ENCODE measurements at regions not wholly inside any gene's neighbourhood (a gene's known extent, or its start where the extent isn't known, plus 50 kb on each side); places are given as distances from the start of the nearest gene placed in this dataset.

DNA sequence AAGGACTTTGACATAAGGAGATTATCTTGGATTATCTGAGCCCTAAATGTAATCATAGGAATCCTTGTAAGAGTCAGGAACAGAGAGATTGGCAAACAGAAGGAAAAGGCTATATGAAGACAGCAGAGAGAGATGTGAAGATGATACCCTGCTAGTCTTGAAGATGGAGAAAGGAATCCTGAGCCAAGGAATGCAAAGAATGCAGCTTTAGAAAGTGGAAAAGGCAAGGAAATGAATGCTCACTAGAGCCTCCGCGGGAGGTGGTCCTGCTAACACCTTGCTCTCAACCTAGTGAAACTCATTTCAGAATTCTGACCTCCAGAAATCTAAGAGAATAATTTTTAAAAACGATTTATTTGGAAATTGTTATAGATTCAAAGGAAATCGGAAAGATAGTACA is 117.1 kb downstream of the TBXT start:
- no peak for DNase-seq (ENCODE audit: low read depth in 1 of 2, low spot score in 1 of 2)

DNA sequence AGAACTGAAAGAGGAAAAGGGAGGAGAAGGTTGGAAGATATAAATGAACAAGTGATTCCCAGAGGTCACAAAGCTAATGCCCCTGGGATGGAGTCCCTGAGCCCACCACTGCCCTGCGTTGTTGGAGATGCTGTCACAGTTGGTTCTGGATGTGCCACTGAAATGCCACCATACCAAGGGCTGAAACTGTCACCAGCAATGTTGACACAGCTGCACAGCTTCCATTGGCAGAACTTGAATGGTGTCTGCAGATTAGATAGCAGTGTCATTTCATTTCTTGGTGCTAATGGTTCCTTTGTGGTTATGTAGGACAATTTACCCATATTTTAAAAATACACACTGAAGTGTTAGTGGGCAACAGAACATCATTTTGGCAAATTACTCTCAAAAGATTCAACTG is 120.7 kb downstream of the TBXT start:
- no peak for DNase-seq (ENCODE audit: low read depth in 1 of 2, low spot score in 1 of 2)

DNA sequence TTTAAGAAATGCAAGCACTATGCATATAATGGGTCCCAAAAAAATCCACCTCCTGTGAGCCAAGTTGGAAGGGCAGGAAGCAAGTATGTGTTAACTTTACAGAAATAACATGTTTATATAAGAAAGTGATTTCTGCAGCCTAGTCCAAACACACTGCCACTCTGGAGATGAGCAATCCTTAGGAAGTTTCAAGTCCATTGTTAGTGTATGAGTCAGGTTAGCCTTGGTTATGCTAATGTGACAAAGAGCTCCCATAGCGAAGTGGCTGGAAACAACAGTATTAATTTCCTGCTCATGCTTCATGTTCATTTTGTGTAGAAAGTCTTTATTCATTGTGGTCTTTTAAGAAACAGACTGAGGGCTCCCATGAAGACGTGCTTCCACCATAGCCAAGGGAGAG is 121.4 kb downstream of the TBXT start:
- no peak for DNase-seq (ENCODE audit: low read depth in 1 of 2, low spot score in 1 of 2)

DNA sequence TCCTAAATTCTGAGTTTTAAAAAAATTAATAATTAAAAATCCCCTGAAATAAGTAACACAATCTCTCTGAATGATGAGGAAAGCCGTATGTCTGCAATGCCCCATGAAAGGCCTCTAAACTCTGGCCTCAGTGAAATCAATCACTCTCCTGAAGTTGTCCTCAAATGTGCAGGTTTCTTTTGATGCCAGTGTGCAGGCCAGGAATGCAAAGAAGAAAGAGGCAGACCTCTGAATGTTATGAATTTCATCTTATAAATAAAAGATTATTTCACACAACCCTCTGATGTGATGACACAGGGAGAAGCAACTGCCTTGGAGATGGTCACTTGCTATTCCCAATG is 121.8 kb downstream of the TBXT start:
- no peak for DNase-seq (ENCODE audit: low read depth in 1 of 2, low spot score in 1 of 2)

DNA sequence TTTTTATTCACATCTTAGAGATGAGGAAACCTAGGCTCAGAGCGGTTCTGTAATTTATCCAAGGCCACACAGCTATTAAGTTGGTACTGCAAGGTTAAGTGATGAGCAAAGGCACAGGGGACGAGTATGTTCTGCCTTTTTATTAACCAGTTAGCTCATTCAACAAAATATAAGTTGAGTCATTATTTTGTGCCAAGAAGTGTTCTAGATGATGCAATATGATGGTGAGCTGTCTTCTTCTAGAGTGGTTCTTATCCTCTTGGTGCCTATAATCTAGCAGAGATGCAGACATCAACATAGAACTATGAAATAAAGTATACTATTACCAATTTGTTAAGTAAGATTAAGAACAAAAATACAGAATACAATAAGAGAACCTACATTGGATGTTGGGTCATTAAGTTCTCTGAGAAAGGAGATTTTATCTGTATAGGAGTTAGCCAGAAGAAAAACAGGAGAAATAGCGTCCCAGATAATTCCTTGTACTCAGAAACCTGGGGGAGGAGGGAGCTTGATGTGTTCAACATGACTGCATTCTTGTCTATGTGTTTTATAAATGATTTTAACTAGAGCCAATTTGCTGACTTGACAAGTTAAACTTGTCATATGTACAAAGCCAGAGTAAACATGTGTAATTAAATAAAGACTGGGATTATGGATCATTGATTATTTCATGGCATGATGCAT is 122.3 kb downstream of the TBXT start:
- no peak for DNase-seq (ENCODE audit: low read depth in 1 of 2, low spot score in 1 of 2)

DNA sequence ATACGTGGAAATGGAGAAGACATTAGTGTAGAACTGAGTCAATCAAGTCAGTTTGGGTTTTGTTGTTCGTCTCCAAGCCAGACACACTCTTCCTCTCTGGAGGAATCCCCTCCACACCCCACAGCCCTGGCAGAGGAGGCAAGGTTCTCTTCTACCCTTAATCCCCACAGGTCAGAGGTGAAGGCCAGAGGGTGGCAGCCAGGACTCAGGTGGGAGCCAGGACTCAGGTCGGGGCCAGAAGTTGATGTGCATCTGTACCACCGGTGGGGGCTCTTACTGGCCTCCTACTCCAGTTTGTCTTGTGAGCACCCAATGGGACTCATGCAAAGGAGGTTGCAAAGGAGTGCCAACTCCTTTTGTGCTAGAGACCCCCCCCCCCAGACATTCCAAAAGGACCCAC is 126.4 kb downstream of the TBXT start:
- no peak for DNase-seq (ENCODE audit: low read depth in 1 of 2, low spot score in 1 of 2)

DNA sequence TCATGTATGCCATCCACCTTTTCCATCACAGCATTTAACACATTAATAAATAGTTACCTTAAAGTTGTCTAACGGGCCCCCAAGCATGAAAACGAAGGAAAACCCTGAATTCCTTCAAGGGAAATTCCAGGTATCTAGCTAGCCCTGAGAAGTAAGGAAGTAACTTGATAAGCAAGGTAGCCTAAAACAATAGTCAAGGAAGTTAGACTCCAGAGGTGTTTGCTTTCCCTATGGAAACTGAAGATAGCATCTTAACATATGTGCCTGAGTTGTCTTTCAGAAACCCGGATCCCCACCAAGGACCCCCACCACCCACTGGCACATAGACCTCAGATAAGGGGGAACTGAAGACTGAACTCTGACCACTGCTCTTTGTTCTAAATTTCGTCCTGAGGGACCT is 127.4 kb downstream of the TBXT start:
- no peak for DNase-seq (ENCODE audit: low read depth in 1 of 2, low spot score in 1 of 2)

DNA sequence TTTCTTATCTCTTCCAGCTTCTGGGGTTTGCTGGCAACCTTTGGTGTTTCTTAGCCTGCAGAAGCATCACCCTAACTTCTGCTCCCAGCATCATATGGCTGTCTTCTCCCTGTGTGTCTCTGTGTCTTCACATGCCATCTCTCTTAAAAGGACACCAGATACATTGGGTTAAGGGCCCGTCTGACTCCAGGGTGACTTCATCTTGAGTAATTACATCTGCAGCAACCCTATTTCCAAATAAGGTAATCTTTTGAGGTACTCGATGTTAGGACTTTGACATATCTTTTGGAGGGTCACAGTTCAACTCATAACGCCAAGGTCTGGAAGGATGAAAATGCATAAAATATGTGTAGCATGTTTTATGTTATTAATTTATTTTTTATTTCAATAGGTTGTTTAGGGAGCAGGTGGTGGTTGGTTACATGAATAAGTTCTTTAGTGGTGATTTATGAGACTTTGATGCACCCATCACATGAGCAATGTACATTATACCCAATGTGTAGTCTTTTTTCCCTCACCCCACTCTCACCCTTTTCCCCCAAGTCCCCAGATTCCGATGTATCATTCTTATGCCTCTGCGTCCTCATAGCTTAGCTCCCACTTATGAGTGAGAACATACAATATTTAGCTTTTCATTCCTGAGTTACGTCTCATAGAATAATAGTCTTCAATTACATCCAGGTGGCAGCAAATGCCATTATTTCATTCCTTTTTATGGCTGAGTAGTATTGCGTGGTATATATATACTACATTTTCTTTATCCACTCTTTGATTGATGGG is 131.1 kb downstream of the TBXT start:
- DNase-seq (ENCODE audit: low read depth in 1 of 2, low spot score in 1 of 2), result no peak

DNA sequence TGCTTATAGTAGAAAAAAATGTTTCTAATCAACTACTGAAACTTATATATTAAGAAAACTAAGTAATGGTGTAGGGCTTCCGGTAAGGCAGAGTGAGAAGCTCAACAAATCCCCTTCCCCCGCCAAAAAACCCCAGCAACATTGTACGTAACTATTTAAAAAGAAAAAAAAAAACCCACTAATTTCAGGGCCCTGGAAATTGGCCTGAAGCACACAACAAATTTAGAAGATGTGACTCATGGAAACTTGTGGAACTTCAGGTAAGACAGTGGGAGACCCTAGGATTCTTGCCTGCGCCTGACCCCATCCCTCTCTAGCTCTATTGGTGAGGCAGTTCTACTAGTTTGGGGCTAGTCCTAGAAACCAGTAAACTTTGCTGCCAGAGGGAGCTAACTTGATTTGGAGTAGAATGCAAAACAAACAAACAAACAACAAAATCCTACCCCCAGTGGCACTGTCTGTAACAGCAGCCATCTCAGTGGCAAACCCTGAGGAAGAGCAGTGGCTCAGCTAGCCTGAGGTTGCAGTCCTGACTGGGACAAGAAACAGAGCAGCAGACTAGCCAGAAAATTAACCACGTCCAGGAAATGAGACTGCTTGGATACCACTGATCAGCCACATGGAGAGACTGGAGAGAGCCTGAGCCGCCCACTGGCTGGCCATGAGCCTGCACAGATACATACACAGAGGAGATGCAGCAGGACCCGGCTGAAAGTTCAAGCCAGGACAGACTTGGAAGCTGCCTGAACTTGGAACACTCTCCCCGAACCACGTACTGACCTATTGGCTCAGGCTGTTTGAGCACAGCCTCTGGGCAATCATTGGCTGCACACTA is 135.1 kb downstream of the TBXT start:
- no peak for DNase-seq (ENCODE audit: low read depth in 1 of 2, low spot score in 1 of 2)

DNA sequence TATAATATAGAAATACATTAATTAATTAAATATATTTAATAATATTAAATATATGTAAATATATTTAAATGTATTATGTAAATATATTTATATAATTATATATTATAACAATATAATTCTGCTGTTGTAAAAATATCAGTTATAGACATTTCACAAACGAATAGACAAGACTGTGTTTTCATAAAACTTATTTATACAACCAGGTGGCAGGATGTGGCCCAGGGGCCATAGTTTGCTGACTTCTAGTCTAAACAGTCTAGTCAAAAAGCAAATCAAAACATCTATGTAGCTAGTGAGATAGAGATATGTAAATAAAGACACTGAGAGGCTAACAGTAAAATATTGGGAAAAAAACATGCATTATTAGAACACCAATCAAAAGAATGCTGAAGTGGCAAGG is 136.4 kb downstream of the TBXT start:
- no peak for DNase-seq (ENCODE audit: low read depth in 1 of 2, low spot score in 1 of 2)

DNA sequence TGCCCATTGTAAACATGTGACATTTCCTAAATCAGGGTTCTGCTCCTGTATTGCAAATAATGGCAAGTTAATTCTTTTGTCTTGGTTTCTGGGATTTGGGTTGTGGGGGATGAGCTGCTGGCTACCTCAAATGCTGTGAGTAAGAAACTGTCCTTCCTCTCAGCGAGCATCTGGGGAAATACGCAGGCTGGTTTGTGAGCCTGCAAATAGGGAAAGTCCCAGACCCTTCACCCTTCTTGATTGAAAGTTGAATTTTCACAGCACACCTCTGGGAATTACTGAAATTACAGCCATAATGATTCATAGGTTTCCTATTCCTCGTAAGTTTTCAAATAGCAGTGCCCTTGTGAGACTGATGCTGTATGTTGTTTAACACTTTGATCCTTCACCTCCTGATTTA is 138.1 kb downstream of the TBXT start:
- DNase-seq (ENCODE audit: low read depth in 1 of 2, low spot score in 1 of 2), result no peak

DNA sequence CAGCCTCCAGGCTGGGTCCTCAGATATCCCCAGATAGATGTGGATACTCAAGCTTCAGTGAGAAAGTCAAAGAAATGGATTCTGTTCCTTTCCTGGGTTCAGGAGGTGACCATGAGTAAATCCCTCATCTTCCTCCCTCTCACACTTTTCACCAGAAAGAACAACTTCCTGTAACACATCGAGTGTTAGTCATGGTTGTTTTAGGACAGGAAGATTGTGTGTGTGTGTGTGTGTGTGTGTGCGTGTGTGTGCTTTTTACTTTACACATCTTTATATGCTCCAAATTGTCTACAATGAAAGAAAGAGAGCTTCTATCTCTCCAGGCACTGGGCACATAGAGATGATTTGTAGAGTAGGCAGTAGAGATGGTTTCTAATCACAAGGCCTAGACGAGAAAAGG is 139.9 kb downstream of the TBXT start:
- no peak for DNase-seq (ENCODE audit: low read depth in 1 of 2, low spot score in 1 of 2)

DNA sequence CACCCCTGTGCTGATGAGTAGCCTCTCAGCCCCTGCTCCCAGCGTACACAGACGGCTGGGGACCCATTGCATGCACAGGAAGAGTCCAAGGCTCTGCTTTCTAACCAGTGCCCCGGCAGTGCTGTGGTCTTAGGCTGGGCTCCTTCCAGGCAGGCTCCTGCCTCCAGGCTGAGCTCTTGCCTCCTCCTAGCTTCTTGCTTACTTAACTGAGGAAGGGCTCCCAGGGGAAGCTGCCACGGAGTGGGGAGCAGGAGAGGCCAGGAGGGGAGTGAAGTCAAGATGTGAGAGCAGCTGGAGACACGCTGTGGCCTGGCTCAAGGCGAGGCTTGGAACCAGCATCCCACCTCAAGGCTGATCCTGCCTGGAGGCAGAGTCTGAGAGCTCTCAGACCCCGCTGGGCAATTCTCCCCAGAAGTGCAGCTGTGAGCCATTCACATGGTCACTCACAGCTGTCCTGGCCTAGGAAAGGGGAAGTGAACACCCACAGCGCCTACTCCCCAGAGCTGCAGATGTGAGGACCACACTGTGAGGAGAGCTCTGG is 141.0 kb downstream of the TBXT start:
- no peak for DNase-seq (ENCODE audit: low read depth in 1 of 2, low spot score in 1 of 2)

DNA sequence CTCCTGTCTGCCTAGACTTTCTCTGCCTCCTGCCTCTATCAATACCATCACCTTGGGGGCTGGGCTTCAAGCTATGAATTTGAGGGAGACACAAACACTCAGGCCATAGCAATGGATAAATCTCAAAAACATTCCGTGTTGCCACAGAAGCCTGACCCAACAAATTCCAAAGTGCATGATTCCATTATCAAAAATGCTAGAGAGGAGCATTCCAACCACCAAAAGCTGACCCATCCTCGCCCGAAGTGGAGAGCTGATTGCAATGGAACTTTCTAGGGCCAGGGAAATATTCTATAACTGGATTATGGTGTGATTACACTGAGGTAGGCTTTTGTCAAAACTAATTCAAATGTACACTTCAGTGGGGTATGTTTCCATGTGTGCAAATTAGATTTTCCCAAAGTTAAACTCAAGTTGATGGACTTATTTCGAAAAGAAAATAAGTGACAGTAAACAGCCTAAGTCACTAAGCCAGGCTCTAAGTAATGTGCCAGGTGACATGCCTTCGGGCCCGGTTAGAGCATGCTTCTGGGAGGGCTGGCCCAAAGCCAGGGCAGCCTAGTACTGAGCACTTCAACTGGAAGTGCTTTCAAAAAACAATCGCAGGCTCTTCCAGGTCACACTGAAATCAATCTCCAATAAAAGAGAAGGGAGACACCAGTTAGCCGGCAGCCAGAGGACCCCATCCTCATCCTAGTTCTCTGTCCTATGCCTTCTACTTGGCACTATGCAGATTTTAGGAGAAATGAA is 142.3 kb downstream of the TBXT start:
- DNase-seq (ENCODE audit: low read depth in 1 of 2, low spot score in 1 of 2), result no peak

DNA sequence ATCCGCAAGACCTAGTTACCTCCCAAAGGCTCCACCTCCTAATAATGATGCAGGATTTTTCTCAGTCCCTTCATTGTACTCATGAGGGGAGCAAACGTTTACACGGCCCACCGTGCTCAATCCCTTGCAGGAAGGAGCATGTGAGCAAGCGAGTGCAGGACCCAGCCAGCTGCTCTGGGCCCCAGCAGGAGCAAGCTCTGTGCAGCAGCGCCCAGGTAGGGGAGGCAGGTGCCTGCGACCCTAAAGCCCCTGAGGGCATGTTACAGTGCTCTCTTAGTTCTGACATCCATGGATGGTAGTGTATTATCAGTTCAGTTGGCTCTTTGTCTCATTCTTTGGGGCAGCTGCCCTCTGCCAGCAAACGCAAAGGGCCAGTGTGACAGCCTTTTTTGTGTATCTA is 143.4 kb downstream of the TBXT start:
- no peak for DNase-seq (ENCODE audit: low read depth in 1 of 2, low spot score in 1 of 2)

DNA sequence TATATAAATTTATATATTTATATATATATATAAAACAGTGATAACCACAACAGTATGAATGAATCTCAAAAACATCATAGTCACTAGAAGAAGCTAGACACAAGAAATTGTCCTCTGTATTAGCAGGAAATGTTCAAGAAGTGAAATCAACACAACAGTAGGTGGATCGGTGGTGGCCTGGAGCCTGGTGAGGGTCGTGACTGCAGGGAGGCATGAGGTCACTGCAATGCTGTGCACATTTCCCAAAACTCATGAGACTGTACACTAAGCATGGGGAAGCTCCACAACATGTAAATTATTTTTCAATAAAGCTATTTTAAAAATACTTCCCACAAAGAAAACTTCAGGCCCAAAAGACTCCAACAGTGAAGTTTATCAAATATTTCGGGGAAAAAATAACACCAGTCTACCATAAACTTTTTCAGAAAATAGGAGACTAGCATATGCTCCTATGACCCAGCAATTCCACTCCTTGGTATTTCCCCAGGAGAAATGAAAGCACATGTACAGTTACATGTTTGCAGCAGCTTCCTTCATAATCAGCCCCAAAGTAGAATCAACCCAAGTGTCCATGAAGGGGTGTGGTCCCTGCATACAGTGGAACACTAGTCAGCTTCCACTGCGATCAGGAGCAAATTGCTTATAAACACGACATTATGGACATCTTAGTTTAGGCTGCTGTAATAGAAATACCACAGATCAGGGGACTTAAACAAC is 144.2 kb downstream of the TBXT start:
- DNase-seq (ENCODE audit: low read depth in 1 of 2, low spot score in 1 of 2), result no peak

DNA sequence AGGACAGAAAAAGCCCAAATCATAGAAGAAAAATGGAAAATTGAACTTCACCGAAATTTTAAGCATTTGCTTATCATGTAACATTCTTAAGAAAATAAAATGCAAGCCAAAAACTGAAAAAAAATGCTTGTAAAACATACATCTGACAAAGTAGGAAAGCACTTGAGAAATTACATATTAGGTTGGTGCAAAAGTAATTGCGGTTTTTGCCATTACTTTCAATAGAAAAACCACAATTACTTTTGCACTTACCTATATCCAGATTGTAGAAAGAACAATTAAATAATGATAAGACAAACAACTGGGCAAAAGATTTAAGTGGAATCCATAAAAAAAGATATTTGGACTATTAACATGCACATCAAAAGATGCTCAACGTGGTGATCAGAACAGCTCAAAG is 146.2 kb downstream of the TBXT start:
- no peak for DNase-seq (ENCODE audit: low read depth in 1 of 2, low spot score in 1 of 2)

DNA sequence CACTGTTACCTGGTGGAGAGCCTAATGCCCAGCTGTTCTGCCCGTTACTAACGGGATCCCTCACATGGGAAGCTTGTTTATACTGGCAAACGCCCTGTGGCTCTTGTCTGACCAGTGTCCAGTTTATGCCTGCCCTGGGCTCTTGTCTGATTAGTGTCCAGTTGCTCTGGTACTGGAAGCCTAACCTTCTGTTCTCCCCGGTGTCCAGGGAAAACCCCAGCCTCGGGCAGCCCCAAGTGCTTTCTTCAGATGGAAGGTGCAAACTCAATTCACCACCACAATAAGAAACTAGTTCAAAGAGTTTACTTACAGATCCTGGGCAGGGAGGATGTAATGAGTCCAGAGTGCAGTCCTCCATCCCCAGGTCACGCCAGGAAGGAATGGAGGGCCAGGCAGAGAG is 148.4 kb downstream of the TBXT start:
- no peak for DNase-seq (ENCODE audit: low read depth in 1 of 2, low spot score in 1 of 2)

DNA sequence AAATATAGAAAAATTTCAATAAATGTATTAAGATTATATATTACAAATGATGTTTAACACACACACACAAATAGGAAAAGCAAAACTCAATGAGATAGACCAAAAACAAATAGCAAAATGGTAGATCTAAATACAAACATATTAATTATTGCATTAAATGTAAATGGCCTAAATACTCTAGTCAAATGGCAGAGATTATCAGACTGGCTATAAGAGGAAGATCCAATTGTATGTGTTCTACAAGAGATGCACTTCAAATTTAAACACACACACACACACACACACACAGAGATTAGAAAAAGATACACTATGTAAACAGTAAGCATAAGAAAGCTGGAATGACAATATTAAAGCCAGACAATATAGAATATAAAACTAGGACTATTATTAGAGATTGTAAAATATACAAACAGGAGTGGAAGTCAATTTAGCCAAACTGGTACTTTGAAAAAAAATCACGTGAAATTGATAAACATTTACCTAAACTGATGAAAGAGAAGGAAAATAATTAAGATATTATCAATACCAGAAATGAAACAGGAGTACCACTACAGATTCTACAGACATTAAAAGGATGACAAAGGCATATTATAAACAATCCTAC is 150.5 kb downstream of the TBXT start:
- DNase-seq (ENCODE audit: low read depth in 1 of 2, low spot score in 1 of 2), result no peak

DNA sequence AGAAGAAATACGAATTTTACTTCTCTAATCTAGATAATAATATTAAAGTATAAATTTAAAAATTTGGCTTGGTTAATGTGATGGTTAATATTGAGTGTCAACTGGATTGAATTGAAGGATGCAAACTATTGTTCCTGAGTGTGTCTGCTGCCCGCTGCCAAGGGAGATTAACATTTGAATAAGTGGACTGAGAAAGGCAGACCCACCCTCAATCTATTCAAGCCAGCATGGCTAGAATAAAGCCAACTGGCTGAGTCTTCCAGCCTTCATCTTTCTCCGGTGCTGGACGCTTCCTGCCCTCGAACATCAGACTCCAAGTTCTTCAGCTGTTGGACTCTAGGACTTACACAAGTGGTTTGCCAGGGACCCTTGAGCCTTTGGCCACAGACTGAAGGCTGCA is 152.7 kb downstream of the TBXT start:
- DNase-seq (ENCODE audit: low read depth in 1 of 2, low spot score in 1 of 2), result no peak

Measured in activated CD4-positive, alpha-beta T cell treated with anti-CD3 and anti-CD28 coated beads, Interleukin-2, amount 50 U/mL, for 24 hours (primary cell).